WTC11 (cell line): ENCODE measurements at regions not wholly inside any gene's neighbourhood (a gene's known extent, or its start where the extent isn't known, plus 50 kb on each side); places are given as distances from the start of the nearest gene placed in this dataset.

Source experiments
- CTCF ChIP-seq: fragments of 200-600 bp; IDR thresholded peaks from 2 replicates; pipeline ENCODE4 v1.8.0; 2022; ENCODE audit warnings: antibody characterized with exemption
- E2F5 ChIP-seq: sonication (generic); formaldehyde crosslinking; IDR thresholded peaks from 2 replicates; pipeline ENCODE4 v1.8.1; 2022; ENCODE audit warnings: mild to moderate bottlenecking, moderate library complexity, missing genetic modification reagents
- FOXJ3 ChIP-seq: sonication (generic); formaldehyde crosslinking; IDR thresholded peaks from 2 replicates; pipeline ENCODE4 v1.9.0; 2021; ENCODE audit warnings: missing genetic modification reagents, mild to moderate bottlenecking, borderline replicate concordance
- FOXP4 ChIP-seq: sonication (generic); formaldehyde crosslinking; IDR thresholded peaks from 2 replicates; pipeline ENCODE4 v1.8.0; 2022; ENCODE audit warnings: mild to moderate bottlenecking, missing genetic modification reagents
- MAX ChIP-seq: sonication (generic); formaldehyde crosslinking; IDR thresholded peaks from 2 replicates; pipeline ENCODE4 v1.8.0; 2022; ENCODE audit warnings: mild to moderate bottlenecking, missing genetic modification reagents
- TEAD1 ChIP-seq: sonication (generic); formaldehyde crosslinking; IDR thresholded peaks from 2 replicates; pipeline ENCODE4 v1.8.0; 2022; ENCODE audit warnings: mild to moderate bottlenecking, missing genetic modification reagents
- TEAD4 ChIP-seq: sonication (generic); formaldehyde crosslinking; IDR thresholded peaks from 2 replicates; pipeline ENCODE4 v1.8.0; 2022; ENCODE audit warnings: mild to moderate bottlenecking, missing genetic modification reagents
- TP53 ChIP-seq: sonication (generic); formaldehyde crosslinking; IDR thresholded peaks from 2 replicates; pipeline ENCODE4 v1.8.1; 2023; ENCODE audit warnings: mild to moderate bottlenecking, missing genetic modification reagents
- ZBTB21 ChIP-seq: sonication (generic); formaldehyde crosslinking; IDR thresholded peaks from 2 replicates; pipeline ENCODE4 v1.8.1; 2023; ENCODE audit warnings: mild to moderate bottlenecking, missing genetic modification reagents, borderline replicate concordance

GRCh38 chr3:106034313-106034712 lies 165.5 kb upstream of the CBLB start:
- TF ChIP-seq TP53 (CRISPR knock-in tag) (no peak), E2F5 (CRISPR knock-in tag) (no peak), FOXP4 (no peak), FOXJ3 (CRISPR knock-in tag) (no peak), ZBTB21 (CRISPR knock-in tag) (no peak), CTCF (no peak), TEAD4 (CRISPR knock-in tag) (no peak), TEAD1 (CRISPR knock-in tag) (no peak), MAX (CRISPR knock-in tag) (no peak)
